Stimulated activated CD8-positive, alpha-beta memory T cell treated with anti-CD3 and anti-CD28 coated beads, Interleukin-2, amount 100 ng/mL, for 1 hour (primary cell): ENCODE measurements at regions not wholly inside any gene's neighbourhood (a gene's known extent, or its start where the extent isn't known, plus 50 kb on each side); places are given as distances from the start of the nearest gene placed in this dataset.

ENCODE experiments used
- DNase-seq, 2 donors: peaks; one replicate each; pipeline ENCODE4 v3.0.0-alpha.2; 2020; ENCODE audit warnings: low read depth in 2 of 2

DNA sequence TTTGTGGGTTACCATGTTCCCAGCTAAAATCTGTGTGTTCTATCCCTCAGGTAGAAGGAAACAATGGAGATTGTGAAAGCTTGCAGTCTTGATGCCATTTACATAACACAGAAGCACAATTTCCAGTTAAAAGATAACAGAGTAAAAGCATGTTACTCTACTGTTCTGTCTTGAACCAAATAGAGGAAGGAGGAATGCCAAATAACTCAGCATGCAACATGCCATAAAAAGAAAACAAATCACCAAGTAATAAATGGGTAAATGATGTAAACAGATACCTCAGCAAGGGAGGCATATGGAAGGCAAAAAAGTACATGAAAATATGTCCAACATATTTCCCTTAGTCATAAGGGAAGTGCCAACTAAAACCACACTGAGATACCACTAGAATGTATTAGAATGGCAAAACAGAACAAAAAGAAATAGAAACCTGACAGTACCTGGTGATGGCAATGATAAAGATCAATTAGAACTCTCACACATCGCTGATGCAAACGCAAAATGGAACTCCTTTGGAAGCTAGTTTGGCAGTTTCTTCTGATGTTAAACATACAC, 502.6 kb upstream of the HS3ST1 start:
- no peak for DNase-seq

DNA sequence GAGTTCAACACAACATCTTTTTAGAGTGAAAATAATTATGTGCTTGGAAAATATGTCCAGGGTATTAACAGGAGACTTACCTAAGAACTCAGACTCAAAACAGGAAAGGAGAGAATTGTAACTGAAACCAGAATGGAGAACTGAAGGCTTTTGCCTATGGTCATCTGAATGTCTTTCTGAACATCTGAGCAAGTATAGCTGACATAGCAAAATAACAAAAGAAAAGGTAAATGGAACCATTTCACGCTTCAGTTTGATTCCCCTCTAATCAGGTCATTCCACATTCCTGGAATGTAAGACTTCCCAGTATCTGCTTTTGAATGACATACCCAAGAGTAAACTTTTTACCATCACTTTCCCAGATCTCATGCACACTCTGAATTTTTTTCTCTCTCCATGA, 500.4 kb upstream of the HS3ST1 start:
- DNase-seq = no peak

DNA sequence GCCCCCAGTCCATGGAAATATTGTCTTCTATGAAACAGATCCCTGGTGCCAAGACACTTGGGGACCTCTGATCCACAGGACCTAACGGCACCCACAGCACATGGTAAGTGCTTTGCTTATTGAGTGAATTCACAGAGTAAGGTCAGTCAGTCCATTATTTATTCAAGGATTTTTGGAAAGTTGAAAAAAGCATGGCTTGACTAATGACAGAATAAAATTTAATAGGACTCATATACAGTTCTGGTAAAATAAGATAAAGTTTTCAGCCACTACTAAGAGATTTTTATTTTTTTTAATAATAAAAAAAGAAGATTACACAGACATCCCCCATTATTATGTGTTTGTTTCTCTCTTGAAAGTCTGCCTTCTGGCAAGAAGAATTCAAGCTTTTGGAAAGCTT, 490.6 kb upstream of the HS3ST1 start:
- no peak for DNase-seq

DNA sequence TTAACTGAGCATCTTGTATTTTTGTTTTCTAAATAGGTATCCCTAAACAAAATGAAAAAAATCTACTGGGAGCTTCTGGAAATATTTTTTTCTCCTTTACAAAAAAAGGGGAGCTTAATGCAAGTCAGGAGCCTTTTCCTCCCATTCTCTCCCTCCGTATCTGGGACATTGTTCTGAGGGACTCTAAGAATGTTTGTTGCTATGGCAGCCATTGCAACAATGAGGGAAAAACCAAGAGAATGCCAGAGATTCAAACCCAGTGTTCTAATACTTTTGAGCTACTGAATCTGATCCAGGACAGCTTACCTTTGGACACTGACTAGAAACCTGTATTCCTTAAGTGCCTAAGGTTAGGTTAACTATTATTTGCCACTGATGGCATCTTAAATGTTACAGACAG, 485.7 kb upstream of the HS3ST1 start:
- DNase-seq = no peak

DNA sequence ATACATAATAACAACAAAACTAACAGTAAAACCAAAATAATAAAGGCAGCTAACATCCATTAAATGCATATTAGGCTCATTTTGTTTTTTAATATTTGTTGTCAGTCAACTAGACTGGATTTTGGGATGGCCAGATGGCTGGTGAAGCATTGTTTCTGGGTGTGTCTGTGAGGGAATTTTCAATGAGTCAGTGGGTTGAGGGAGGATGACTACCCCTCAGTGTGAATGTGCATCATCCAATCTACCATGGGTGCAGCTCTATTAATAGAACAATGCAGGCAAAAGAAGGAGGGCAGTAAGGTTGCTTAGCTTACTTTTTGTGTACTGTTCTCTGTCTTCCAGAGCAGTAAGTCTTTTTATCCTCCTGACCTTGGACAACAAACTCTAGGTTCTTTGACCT, 484.2 kb upstream of the HS3ST1 start:
- no peak for DNase-seq

DNA sequence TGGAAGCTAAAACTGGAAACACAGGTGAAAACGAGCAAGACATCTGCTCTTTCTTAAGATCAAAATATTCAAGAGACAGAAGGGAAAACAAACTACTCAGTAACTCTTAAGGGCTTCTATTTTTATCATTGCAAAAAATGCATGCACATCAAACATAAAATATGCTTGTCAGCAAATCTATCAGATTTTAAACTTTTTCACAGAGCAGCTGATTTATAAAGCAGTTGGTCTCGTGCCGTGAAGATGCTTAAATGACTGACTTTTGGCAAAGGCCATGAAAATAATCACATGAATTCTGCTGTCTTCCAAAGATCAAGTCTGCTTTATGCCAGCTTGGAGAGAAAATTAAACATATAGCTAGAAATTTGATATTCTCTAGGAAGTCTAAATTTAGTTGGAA, 482.1 kb upstream of the HS3ST1 start:
- DNase-seq = no peak

DNA sequence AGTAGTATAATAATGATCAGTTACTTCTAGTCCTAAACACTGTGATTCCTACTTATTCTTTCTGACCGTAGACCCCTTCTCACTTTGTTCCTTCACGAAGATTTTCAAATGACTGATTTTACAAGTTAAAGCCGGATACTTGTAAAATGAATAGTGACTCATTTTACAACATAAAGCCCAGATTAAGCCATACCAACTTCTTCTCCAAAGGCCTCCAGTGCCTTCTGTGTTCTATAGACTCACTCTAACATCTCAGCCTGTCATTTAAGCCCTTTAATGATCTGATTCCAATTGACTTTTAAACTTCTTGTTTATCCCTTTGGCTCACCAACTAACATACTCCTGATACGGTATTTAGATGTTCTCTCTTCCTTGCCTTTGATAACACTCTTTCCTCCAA, 480.0 kb upstream of the HS3ST1 start:
- DNase-seq = no peak

DNA sequence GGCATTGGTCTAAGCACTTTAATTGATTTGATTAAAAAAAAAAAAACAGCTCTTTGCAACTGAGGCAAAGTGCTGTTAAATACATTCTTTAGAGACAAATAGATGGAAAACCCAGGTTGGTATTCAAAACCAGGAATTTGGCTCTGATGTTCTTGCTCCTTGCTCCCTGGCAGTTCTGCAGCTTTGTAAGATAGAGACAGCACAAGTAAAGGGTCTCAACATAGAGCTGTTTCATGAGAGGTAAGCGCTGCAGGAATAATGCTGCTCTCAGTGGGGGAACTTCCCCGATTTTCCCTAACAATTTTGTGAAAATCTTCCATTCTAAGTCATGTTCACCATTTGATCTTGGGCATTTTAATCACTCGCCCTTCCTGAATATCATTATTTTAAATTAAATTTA, 479.5 kb upstream of the HS3ST1 start:
- no peak for DNase-seq

DNA sequence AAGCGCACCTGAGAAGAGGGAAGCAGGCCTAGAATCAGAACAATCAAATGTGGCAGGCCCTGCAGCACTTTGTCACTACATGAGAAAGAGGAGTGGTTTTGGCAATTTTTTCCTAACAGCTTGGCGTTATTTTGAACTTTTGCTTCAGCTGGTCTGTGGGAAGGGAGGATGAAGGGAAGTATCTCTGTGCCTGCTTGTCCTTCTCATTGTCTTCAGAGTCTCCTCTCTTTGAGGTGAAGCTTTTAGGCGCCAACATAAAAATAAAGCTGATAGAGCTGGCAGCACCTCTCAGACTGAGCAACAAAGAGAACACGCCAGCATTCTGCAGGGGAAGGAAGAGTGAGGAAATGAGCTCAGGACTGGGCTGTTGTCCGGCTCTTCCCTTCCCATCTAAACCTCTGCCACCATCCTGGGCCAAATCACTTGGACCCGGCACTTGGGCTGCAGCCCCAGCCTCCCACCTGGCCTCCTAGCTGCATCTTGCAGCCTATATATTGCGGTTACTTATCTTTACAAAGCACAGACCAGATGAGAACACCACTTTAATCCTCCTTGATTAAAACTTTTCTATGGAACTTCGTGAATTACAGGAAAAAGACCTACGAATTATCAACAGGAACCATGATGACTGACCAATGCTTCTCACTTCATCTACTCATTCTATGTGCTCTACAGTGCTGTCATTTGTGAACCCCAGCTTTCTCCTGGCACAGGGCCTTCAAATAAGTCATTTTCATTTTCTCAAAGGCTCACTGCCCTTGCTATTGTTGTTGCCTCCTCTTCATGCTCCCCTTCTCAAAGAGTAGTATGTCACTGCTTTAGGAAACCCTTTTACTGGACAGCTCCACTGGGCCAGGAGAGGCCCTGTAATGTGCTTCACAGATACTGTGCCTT, 476.4 kb upstream of the HS3ST1 start:
- DNase-seq = no peak

DNA sequence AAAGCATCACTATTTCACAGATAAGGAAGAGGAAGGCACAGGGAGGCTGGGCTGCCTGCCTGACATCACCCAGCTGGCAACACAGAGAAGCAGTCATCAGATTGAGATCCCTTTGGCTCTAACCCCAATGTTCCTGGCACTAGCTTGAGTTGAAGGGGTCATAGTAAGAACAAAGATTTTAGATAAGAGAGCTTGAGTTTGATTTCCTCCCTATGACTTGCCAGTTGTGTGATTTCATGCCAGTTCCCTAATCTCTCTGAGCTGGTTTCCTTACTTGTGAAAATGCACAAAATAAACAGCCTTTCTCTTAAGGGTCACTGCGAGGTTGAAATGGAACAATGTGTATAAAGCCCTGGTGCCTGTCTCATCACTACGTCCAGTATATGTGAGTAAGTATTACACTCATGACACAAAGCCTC, 475.4 kb upstream of the HS3ST1 start:
- no peak for DNase-seq

DNA sequence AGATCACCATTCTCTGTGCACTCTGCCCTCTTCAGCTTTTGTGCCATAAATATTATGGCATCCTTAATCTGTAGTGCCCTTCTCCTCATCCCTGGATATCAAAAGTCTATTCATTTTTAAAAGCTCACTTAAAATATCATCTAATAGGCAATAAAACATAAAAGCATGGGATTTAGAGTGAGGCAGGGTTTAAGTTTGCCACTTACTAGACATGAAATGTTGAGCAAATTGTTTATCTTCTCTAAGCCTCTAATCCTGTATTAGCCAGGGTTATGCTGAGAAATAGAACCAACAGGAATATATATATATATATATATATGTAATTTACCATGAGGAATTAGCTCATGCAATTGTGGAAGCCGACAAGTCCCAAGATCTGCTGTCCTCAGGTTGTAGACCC, 472.4 kb upstream of the HS3ST1 start:
- DNase-seq = no peak

DNA sequence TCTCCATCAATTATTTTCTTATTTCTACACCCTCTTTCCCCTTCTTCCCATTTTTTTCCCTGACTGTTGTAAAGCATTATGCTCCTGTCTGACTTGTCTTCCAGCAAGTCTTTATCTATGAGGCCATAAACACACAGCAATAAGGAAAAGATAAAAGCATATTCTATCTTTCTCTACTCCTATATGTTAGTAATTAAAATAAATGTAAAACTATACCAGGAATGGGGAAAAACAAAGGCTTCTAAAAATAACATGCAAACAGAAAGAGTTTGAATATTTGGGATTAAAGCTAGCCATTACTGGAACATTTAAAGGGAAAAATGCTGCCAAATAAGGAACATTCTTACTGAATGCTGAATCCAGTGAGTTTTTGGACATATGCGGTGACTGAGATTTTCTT, 471.7 kb upstream of the HS3ST1 start:
- DNase-seq = no peak

DNA sequence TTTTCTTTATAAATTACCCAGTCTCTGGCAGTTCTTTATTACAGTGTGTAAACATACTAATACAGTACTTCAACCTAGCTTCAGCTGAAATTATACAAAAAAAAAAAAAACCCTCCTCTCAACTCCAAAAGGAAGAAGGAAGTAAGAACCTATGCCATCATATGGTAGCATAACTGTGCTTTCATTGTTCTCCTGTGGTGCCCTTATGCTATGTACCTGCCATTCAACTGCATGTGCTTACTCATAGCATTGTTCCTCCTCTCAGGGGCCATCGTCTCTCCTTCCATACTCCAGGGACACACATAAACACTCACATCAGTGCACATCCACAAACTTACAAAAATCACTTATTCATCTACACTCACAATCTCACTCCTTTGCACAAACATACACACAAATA, 470.1 kb upstream of the HS3ST1 start:
- DNase-seq = no peak

DNA sequence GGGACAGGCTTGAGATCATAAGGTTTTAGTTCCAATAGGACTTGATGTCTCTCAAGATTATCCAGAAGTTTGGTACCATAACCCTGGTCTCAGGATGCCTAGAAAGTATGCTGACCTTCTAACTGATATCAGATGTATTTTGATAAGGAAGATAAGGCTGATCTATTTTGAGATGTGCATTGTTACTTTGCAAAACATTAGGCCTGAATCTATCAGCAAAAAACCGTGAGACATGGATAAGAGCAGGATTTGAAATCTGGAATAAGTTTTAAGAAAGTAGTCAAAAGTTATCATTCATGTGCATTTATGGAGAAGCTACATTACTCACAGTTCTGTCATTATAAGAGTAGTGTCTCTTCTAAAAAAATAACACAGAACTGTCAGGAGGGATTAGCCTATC, 467.1 kb upstream of the HS3ST1 start:
- no peak for DNase-seq

DNA sequence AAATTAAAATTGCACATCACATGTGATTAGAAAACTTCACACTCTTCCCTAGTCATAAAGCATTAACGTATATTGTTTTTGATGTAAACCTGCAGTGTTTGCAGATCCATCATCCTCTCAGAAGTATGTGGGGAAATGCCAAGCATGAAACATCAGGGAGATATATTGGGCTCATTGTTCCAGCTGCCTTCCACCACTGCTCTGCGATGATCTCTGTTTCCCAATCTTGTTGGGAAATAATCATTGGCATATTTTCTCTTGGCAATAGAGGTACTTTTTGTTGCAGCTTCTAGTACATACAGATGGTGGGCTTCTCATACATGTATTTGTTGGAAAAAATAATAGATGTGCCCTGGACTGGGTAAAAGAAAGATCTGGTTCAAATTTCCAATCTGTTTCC, 466.3 kb upstream of the HS3ST1 start:
- no peak for DNase-seq

DNA sequence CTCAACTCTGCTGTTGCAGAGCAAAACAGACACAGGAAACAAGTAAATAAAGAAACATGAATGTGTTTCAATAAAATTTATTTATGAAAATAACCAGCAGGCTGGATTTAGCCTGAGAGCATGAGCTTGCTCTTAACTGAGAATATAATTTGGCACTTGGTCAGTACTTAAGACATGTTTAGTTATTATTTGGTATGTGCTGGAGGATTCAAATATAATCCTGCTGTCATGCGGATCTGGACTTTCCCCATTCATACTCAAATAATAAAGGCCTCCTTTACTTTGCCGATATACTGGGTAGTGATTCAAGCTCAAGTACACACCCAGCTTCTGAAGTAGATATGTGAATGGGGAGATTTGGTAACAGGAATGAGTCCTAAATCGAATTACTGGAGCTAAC, 465.5 kb upstream of the HS3ST1 start:
- no peak for DNase-seq

DNA sequence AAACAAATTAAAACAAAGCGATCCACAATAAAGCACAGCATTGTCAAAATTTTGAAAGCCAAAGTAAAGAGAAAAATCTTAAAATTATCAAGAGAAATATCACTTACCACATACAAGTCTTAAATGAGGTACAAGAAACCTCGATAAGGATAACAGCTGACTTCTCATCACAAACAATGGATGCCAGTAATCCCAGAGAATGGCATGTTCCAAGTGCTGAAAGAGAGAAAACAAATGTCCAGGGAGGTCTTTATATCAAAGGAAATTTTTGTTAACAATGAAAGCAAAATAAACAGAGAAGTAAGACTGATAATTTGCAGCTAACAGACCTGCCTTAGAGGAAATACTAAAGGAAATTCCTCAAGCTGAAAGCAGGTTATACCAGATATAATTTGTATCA, 460.4 kb upstream of the HS3ST1 start:
- DNase-seq = no peak

DNA sequence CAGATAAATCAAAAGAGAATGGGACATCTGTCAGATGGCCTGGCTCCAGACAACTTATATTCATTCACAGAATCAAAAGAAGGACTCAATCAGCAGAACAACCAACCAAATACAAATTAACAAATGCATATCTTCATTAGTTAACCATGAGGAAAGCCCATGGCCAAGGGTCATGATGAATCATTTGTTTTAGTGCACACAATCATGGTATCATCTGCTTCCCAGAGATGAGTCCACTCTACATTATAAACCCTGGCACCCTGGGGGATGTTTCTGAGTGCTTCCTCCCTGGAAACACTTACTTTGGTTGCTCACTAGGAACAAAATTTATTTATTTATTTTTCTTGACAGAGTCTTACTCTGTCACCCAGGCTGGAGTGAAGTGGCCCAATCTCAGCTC, 453.3 kb upstream of the HS3ST1 start:
- DNase-seq = no peak

DNA sequence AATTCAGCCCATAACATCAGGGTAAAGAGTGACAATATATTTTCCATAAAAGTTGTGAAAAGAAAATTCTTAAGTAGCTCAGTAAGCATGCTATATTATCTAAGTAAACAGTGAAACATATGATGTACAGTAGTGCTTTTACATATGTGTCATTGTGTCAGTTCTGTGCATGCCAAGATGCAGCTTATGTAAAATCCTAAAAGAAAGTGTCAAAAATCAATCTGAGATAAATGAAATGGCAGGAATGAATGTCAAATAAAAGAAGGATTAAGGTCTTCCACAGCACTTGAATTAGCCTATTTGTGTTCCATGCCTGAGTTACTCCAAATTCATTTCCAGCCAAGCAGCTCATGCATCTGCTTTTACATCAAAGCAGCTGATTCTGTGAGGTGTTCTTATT, 452.7 kb upstream of the HS3ST1 start:
- no peak for DNase-seq

DNA sequence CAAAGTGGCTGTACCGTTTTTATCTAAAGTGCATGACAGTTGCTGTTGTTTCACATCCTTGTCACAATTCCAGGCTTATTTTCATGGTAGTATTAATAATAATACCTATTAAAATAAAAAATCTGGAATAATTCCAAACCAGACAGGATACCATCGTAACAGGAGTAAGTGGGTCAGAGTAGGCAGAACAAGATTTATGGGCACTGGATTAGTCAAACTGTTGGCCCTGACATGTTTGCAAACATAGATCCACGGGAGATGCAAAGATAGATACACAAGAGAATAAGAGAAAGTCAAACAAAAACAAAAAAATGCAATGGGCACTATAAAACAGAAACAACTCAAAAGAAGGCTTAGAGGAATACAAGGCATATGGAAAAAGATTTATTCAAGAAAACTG, 449.5 kb upstream of the HS3ST1 start:
- DNase-seq = no peak

DNA sequence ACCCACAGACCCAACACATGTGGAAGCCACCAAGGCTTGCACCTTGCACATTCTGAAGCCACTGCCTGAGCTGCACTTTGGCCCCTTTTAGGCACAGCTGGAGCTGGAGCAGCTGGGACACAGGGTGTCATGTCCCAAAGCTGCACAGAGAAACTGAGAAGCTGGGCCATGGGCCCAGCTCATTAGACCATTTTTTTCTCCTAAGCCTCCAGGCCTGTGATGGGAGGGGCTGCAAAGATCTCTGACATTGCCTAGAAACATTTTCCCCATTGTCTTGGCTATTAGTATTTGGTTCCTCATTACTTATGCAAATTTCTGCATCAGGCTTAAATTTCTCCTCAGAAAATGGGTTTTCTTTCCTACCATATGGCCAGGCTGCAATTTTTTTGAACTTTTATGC, 447.4 kb upstream of the HS3ST1 start:
- DNase-seq = no peak

DNA sequence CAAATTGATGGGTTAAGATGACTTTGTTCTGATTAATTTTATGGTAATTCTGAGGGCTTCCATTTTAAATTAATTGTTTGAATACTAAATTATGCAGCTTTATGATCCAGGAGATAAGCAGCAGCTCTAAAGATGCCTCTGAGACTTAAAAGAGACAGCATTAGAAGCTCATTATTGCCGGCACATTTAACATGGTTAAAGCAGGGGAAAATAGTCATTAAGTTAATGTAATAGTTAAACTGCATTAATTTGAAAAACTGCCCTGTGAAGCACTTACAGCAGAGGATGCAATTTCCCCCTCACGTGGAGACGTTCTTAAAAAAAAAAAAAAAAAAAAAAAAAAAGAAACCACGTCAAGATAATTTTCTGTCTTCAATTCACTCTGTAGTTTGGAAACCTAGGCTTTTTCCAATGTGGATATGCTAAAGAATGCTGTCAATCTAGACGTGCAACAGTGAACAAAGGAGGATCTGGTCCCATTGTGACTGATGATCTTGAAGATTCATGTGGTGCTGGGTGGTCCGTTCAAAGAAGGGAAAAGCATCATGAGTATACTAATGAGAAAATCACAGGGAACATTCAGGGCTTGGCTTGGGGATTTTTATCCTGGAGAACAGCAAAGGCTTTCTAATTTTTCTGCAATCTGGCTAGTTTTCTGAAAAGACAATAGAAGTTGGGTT, 440.6 kb upstream of the HS3ST1 start:
- no peak for DNase-seq

DNA sequence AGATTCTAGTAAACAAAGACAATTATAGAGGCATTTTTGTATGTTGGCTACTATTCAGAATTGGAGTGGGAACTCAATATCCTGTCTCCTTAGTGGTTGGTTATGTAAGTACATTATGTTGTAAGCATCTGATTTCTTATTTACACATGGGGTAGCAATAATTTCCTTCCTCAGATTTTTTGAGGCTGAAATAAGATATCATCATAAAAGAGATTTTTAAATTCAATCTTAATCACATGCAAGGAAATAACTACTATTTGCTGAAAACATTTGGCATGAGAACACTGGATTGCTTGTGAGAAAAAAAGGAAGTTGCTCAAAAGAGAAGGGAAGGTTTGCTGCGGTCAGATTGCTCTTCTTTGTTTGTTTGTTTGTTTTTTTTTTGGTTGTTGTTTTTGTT, 437.7 kb upstream of the HS3ST1 start:
- no peak for DNase-seq
